ENCODE measurements at regions not wholly inside any gene's neighbourhood (a gene's known extent, or its start where the extent isn't known, plus 50 kb on each side); places are given as distances from the start of the nearest gene placed in this dataset.

DNA sequence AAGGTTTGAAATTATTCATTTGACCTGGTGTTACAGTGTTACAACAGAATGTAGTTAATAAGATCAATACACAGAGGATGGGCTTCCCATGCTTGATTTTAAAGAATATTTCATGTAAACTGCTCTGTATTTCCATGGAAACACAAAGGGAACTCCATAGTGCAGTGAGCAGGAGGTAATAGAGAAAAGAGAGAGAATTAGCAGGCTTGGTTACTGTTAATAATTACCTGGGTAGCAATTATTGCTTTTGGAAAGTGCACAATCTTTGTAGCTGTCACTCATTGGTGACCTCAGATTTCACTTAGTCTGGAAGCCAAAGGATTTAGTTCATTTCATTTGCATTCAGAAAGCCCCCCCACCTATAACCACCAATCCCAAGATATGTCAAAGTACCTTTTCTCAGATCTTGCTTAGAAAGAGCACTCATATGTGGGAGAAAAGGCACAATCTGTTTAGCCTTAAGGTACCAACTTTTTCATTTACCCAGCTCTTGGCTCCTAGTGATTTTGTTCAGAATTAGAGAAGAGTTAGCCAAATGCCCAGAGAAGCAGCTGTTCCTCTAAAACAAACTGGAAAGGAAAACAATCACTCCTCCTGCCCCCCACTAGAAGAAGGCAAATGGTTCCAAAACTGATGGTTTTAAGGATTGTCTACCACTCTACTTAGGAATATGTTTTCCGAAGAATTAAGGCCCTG, 234.5 kb upstream of the SLC24A2 start:
- 75 to 100% (median 94%) methylated on average over 1 of the region's 1 CpG for WGBS, 5 donors
- TF ChIP-seq, protein P1, sequence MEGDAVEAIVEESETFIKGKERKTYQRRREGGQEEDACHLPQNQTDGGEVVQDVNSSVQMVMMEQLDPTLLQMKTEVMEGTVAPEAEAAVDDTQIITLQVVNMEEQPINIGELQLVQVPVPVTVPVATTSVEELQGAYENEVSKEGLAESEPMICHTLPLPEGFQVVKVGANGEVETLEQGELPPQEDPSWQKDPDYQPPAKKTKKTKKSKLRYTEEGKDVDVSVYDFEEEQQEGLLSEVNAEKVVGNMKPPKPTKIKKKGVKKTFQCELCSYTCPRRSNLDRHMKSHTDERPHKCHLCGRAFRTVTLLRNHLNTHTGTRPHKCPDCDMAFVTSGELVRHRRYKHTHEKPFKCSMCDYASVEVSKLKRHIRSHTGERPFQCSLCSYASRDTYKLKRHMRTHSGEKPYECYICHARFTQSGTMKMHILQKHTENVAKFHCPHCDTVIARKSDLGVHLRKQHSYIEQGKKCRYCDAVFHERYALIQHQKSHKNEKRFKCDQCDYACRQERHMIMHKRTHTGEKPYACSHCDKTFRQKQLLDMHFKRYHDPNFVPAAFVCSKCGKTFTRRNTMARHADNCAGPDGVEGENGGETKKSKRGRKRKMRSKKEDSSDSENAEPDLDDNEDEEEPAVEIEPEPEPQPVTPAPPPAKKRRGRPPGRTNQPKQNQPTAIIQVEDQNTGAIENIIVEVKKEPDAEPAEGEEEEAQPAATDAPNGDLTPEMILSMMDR (IDR thresholded peaks at IDR 0.05 in 8 of 11, conservative IDR thresholded peaks at IDR 0.05 in 3 of 11): no peak
- TF ChIP-seq POLR2AphosphoS5 (IDR thresholded peaks at IDR 0.05) (no peak), POLR2A (IDR thresholded peaks at IDR 0.05) (no peak)
- Histone ChIP-seq H3K4me1 (peaks cover 0 to 7% (median 5%) of the 10 kb centered on the region in 6 donors), H3K9me3 (peaks cover 0 to 2% (median 0%) of the 10 kb centered on the region in 8 donors), H3K27ac (no peak overlapping the region), H3K27me3 (replicated peaks in 1 of 7) (peaks cover 0 to 4% (median 0%) of the 10 kb centered on the region in 7 donors), H3K4me3 (no peak overlapping the region), H3K36me3 (no peaks in the 10 kb centered on the region)
- no peak for DNase-seq
- intact Hi-C loops (cut with DNase I; ENCODE audit: low total_unique reads): no loop called here

DNA sequence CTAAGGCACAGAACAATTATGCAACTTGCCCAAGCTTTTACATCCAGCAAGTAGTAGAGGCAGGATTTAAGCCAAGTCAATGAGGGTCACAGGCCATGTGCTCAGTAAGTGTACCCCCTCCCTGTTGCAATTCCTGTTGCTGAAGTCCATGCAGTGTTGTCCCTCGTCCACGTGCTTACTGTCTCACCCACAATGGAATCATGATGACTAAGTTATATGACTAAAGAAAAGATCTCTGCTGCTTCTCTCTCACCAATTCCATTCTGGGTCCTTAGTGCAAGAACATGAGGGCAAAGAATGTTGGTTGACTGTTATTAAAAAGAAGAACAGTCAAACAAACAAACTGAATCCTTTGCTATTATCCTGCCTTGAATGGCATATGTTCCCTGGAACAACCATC, 233.6 kb upstream of the SLC24A2 start:
- Histone ChIP-seq H3K4me3 (no peak overlapping the region), H3K27me3 (replicated peaks in 1 of 7) (peaks cover 0 to 4% (median 0%) of the 10 kb centered on the region in 7 donors), H3K27ac (no peak overlapping the region), H3K9me3 (peaks cover 0 to 2% (median 0%) of the 10 kb centered on the region in 8 donors), H3K4me1 (no peaks in the 10 kb centered on the region), H3K36me3 (no peaks in the 10 kb centered on the region)
- no peak for TF ChIP-seq POLR2AphosphoS5 (IDR thresholded peaks at IDR 0.05)
- no peak for TF ChIP-seq POLR2A (IDR thresholded peaks at IDR 0.05)
- TF ChIP-seq, protein P1 (IDR thresholded peaks at IDR 0.05 in 8 of 11, conservative IDR thresholded peaks at IDR 0.05 in 3 of 11): no peak
- intact Hi-C loops (cut with DNase I; ENCODE audit: low total_unique reads): no loop called here
- 71 to 89% (median 82%) methylated on average over 2 of the region's 2 CpGs for WGBS, 5 donors
- no peak for DNase-seq

DNA sequence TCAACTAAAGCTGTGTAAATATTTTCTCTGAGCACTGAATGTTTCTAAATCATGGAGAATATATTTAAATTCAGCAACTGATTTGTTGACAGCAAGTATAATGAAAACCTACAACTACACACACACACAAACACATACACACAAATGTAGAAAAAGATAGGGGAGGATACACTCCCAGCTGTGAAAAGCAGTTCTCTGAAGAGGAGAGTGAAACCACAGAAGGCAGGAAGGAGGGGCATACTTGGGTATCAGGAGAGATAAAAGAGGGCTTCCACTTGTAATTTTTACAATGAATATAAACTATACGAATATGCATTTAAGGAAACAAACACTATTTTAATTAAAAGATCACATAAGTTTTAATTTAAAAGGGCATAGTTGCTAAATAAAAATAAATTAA, 227.8 kb upstream of the SLC24A2 start:
- Histone ChIP-seq H3K9me3 (peaks cover 0 to 7% (median 0%) of the 10 kb centered on the region in 8 donors), H3K36me3 (no peaks in the 10 kb centered on the region), H3K27me3 (replicated peaks in 1 of 7) (no peaks in the 10 kb centered on the region), H3K4me3 (no peak overlapping the region), H3K4me1 (peaks cover 0 to 10% (median 0%) of the 10 kb centered on the region in 6 donors), H3K27ac (no peak overlapping the region)
- intact Hi-C loops (cut with DNase I; ENCODE audit: low total_unique reads): no loop called here
- WGBS, 5 donors: 58 to 83% (median 71%) methylated on average over 1 of the region's 1 CpG
- no peak for DNase-seq
- TF ChIP-seq POLR2AphosphoS5 (IDR thresholded peaks at IDR 0.05) (no peak), POLR2A (IDR thresholded peaks at IDR 0.05) (no peak)
- TF ChIP-seq, protein P1 (IDR thresholded peaks at IDR 0.05 in 8 of 11, conservative IDR thresholded peaks at IDR 0.05 in 3 of 11): no peak

DNA sequence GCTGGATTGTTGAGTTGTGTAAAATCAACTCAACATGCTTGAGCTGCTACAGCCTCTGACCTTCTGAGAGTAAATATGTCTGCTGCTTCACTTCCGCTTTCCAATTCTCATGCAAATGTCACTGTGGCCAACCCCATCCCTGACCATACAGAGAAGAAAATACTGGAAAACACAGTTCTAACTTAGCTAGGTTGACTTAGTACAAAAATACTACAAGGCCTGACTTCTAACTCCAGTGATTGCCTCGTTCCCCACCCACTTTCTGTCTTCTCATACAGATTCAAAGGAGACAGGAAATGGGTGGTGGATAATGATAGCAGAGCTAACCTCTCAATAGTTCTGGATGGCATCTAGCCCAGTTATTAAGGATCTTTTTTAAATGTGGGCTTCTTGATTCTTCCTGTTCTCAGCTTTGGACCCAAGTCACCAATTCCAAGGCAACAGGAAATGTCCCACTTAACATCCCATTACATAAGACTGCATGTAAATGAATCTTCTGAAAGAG, 226.6 kb upstream of the SLC24A2 start:
- H3K4me1 ChIP-seq: peaks cover 0 to 10% (median 0%) of the 10 kb centered on the region in 6 donors
- WGBS, 5 donors: 30 to 40% (median 37%) methylated on average over 2 of the region's 2 CpGs
- H3K9me3 ChIP-seq: peaks cover 0 to 14% (median 0%) of the 10 kb centered on the region in 8 donors
- no peak for DNase-seq
- H3K27ac ChIP-seq: peak overlapping the region in 3 of 8 donors; percentile 8 to 20 (median 14)
- H3K4me3 ChIP-seq: no peak overlapping the region
- TF ChIP-seq POLR2AphosphoS5 (IDR thresholded peaks at IDR 0.05): no peak
- TF ChIP-seq, protein P1 (IDR thresholded peaks at IDR 0.05 in 8 of 11, conservative IDR thresholded peaks at IDR 0.05 in 3 of 11): no peak
- TF ChIP-seq POLR2A (IDR thresholded peaks at IDR 0.05): no peak
- no peaks in the 10 kb centered on the region for H3K36me3 ChIP-seq
- intact Hi-C loops (cut with DNase I; ENCODE audit: low total_unique reads): no loop called here
- no peaks in the 10 kb centered on the region for H3K27me3 ChIP-seq (replicated peaks in 1 of 7)

All from spleen (tissue), 11 donors.